NCI-H69 (cell line): ENCODE measurements at regions not wholly inside any gene's neighbourhood (a gene's known extent, or its start where the extent isn't known, plus 50 kb on each side); places are given as distances from the start of the nearest gene placed in this dataset.
A peak's percentile ranks its signal among the peaks of the same experiment; 100 is the strongest.

Experiments
- DNase-seq: peaks from one replicate; lab custom pipeline; 2025; lab: John Stamatoyannopoulos, UW

DNA sequence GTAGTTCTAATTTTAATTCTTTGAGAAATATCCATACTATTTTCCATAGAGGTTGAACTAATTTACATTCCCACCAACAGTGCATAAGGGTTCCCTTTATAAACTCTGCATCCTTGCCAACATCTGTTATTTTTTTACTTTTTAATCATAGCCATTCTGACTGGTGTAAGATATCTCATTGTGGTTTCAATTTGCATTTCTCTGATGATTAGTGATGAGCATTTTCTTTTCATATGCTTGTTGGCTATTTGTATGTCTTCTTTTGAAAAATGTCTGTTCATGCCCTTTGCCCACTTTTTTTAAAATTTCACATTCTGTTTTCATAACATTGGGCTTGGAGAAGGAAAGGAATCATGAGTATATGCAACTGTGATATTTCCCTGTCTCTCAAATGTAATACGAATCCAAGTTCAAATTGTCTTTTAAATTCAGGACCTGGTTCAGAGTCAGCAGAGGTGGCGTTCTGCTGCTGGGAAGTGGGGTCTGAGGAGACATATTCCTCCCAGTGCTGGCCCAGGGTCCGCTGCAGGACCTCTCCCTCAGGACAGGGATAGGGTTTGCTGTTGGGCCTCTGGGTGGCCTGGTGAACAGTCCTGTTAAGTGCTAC is 81.2 kb upstream of the ETV6 start:
- no peak for DNase-seq

DNA sequence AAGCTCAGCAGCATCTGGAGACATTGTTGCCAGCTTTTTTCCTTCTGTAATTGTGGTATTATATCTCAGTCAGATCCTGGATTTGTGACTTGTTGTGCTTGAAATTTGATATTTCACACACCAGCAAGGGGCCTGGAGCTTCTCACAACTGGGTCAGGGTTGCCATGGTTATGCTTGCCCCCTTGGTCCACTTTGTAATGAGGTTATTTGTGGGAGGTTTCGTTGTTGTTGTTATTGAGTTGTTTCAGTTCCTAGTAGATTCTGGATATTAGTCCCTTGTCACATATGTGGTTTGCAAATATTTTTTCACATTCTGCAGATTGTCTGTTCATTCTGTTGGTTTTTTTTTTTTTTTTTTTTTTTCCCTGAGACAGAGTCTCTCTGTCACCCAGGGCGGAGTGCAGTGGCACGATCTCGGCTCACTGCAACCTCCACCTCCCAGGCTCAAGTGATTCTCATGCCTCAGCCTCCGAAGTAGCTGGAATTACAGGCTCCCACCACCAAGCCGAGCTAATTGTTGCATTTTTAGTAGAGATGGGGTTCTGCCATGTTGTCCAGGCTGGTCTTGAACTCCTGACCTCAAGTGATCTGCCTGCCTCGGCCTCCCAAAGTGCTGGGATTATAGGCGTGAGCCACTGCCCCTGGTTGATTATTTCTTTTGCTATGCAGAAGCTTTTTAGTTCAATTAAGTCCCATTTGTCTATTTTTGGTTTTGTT is 80.6 kb upstream of the ETV6 start:
- DNase-seq, result peak; percentile 6

DNA sequence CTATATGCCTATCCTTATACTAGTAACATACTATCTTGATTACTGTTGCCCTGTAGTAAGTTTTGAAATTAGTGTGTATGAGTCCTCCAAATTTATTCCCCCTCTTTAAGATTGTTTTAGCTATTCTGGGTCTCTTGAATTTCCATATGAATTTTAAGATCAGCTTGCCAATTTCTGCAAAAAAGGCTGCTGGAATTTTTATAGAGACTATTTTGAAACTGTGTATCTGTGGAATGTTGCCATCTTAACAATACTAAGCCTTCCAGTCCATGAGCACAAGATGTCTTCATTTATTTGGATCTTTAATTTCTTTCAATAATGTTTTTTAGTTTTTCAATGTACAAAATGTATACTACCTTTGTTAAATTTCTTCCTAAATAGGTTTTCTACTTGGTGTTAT is 79.8 kb upstream of the ETV6 start:
- DNase-seq, result no peak

DNA sequence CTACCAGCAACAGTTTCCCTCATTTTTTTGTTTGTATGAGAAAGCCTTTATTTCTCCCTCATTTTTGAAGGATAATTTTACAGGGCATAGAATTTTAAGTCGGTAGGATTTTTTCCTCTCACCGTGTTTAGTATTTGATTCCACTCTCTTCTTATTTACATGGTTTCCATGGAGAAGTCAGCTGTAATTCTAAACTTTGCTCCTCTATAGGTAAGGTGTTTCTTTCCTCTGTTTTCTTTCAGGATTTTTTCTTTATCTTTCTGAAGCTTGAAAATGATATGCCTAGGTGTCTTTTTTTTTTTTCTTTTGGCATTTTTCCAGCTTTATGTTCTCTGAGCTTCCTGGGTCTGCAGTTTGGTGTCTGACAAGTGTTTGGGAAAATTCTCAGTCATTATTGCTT is 75.6 kb upstream of the ETV6 start:
- no peak for DNase-seq

DNA sequence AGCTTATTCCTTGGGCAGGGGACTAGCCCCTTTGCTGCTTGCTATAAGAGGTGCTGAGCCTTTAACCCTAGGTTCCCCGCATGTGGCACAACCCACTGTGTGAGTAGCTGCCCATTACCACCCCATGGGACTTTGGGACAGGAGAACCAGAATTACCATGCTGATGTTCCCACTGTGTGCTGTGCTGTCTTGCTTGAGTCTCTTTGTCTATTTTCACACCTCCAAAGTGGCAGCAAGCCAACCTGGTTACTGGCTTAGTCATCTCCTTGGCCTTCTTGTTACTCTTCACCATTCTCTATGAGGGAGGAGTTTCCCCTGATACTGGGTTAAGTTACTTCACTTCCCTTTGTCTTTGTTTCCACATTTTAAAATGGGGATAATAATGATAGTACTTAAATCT is 73.4 kb upstream of the ETV6 start:
- DNase-seq, result no peak

DNA sequence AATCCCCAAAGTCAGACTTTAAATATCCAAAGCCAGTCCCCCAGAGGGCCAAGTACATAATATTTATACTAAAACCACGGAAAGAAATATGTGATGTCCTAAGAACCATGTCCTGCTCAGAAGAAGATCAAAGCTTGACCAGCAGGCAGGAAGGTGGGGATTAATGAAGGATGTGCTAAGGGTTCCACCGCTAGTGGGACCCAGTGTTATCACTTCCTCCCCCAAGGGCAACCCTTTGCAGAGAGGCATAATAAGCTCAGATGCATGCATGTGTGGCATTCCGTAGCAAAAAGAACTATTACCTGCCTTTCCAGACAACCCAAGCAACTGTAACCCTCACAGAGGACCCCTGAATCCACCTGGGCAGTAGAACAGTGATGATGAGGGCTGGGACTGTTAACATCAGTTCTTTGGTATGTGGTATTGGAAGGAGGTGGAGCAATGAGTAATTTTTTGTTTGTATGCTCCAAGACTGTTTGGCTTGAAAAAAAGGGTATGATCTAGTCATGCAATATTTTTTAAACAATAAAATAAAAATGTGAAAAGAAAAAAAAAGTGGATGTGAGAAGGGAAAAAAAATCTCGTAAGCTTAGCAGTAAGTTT is 71.7 kb upstream of the ETV6 start:
- DNase-seq, result no peak

DNA sequence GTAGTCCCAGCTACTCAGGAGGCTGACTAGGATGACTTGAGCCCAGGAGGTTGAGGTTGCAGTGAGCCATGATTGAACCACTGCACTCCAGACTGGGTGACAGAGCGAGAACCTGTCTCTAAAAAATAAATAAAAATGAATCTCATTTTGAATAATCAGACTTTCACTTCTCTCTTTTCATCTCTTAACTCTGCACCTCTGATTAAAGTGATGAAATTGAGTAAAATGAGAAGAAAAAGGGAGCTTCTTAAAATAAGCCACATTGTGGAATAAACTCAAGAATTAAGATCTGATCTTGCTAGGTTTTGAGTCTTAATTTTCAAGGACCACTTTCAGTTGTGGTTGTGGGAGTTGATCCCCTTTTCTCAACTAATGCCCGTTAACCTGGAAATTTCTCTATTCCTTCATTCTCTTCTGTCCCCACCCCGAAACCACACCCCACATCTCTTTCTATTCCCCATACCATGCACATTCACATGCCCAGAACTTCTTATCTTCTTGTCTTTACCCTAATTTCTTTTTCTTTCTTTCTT is 70.9 kb upstream of the ETV6 start:
- no peak for DNase-seq

DNA sequence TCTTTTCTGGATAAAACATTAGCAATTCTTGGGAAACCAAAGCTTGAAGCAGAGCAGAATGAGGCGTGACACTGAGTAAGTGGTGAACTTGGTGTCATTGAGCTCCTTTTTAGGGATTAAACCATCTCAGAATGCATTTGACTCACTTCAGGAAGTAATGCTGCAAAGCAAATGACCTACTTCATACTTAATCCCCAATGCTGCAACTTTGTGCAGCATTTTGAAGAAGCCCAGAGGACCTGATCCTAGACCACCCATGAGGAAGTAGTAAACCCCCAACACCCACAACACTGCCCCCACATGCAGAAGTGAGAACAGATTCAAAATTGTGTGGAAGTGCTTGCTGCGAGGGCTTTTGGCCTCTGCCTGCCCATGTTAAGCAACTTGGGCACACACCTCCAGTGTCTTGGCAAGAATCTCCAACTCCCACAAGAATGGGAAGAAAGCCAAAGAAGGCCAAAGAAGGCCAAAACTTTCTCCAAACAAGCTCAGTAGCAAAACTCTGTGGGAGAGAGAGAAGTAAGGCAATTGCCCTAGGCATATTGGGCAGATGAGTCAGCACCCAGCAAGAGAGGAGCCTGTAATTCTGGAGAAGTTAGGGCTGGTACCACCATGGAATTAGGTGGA is 69.2 kb upstream of the ETV6 start:
- no peak for DNase-seq

DNA sequence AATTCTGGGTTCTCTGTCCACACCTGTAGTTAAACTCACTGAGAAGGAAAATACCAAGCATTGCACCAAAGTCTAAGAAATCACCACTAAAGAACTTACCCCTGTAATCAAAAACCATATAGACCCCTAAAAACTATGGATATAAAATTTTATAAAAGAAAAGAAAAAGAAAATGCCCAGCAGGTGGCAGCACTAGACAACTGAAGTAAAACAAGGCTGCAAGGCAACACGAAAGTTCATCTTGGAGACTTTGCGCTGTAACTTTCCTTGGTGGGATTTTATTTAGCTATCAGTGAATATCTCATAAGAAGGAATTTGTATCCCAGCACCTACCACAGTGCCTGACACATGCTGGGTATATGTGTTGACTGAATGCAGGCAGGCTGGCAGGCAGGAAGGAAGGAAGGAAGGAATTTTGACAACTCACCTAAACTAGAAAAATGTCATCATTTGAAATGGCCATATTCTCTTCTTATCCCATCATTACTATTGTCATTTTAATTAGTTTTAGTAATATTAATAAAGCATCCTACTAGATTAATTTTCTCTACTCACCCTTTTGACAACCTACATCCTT is 68.2 kb upstream of the ETV6 start:
- DNase-seq, result peak; percentile 64

DNA sequence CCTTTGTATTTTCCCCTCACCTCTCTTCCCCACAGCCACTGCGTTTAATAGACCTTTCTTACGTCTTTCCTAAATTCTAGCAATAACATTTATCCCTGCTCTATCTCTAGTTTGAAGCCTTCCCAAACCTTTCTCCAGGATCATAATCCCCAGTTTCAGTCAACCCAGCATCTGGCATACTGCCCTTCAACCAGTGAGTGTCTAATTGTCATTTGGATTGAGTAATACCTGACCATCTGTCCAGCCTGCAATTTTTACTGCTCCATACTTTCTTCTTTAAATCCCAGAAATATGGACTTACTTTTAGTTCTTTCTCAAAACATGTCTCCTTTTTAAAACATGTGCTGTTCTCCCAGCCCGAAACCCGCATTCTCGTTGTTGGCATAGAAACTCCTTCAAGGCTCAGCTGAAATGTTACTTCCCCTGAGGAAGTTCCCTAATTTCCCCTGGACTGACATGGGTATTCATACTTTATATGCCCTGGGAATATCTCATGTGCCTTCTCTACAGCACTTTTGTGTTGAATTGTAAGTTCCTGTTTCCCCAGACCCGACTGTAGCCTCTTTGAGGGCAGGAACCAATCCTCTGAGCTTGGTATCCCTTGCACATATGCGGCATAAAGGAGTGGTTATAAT is 65.1 kb upstream of the ETV6 start:
- peak; percentile 15 for DNase-seq

DNA sequence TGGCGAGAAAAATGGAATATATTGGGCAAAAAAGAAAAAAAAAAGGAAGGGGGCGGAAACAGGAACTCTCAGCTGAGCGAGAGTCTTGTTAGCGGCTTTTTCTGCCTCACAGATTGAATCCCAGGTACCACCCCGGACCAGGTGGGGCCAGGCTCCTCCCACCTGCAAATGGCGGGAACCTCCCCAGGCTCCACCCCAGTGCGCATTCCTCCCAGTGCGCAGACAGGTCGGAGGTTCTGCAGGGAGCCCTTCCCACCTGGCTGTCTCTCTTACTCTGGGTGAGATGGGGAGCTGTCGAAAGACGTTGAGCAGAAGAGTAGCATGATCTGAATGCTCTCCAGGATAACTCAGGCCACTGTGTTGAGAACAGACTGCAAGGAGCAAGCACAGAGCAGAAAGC is 57.0 kb upstream of the ETV6 start:
- DNase-seq, result no peak

DNA sequence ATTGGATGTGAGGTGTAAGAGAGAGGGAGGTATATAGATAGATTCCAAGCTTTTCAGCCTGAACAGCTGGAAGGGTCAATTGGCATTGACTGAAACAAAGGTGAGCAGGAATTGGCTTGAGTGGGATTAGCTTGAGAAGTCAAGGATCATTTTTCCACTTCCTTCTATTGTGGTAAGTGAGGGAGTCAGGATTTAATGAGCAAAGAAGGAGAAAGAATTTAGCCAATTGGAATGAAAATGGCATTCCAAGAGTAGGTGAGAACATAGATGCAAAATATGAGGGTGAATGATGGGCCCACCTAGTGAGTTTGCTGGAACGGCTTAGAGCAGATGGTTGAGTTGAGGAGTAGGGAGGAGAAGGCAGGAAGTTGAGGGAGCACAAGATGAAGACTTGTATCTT is 56.5 kb upstream of the ETV6 start:
- no peak for DNase-seq

DNA sequence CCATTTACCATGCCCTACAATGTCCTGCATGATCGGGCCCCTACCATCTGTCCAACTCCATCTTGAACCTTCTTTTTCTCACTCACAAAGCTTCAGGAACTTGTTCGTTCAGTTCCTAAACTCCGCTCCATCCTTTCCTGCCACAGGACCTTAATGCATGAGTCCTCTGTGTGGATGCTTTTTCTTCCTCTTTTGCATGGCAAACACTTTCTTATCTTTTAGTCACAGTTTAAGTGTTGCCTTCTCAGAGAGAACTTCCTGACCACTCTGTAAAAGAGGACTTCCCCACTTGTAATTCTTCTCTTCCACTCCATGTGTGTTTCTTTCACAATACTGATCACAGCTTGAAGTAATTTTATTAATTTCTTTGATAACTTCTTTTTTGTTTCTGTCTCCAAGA is 54.4 kb upstream of the ETV6 start:
- no peak for DNase-seq

DNA sequence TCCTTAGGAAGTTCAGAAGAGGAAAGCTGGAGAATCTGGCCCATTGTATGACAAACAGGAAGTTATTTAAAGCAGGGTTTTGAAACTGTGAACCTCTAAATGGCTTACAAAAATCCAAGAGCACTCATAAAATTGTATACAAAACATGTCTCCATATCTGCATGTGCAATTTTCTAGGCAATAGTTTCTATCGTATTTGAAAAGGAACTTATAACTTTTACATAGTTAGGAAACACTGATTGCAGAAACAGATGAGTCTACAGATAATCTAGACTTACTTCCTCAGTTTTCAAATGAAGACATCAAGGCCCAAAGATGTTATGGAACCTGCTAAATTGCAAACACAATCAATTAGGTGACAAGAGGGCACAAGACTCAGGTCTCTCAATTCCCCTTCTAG is 53.3 kb upstream of the ETV6 start:
- DNase-seq, result no peak

DNA sequence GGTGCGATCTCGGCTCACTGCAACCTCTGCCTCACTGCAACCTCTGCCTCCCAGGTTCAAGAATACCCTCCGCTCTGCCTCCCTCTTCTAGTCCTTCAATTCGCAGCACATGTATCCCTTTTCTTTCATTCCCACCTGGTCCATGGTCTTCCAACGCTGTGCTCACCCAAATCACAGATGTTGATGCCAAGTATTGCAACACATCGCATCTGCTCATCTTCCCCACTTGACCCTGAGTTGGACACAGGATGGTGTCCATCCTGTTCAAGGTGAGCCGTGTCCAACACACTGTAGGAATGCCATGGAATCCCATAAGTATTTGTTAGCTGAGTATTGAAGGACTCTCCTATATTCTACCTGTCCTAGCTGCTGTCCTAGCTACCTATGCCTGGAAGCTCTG is 50.6 kb upstream of the ETV6 start:
- DNase-seq, result no peak
